NK-92 (cell line): ENCODE measurements at regions not wholly inside any gene's neighbourhood (a gene's known extent, or its start where the extent isn't known, plus 50 kb on each side); places are given as distances from the start of the nearest gene placed in this dataset.
"Not testable (repeated sequence)": the region's sequence is repeated elsewhere in the genome, so short reads cannot be mapped to it uniquely, and the experiment has no call there.

Experiments used
- DNase-seq: peaks from one replicate; lab custom pipeline; 2025; ENCODE audit not compliant: unreplicated experiment; lab: John Stamatoyannopoulos, UW

- DNase-seq: no peak
Observed at GRCh38 chr22:48782811-48783511, 1044.7 kb downstream of the BRD1 start.

GRCh38 chr22:48782326-48782725 is 1045.3 kb downstream of the BRD1 start:
- DNase-seq: no peak

- no peak for DNase-seq
Observed at GRCh38 chr22:48781868-48782267, 1045.8 kb downstream of the BRD1 start.

GRCh38 chr22:48781391-48781790 is 1046.3 kb downstream of the BRD1 start:
- DNase-seq: no peak

- no peak for DNase-seq
Observed at GRCh38 chr22:48780597-48781277, 1046.9 kb downstream of the BRD1 start.

- DNase-seq: no peak
Observed at GRCh38 chr22:48779661-48780596, 1047.7 kb downstream of the BRD1 start.

GRCh38 chr22:48779211-48779643 is 1048.4 kb downstream of the BRD1 start:
- DNase-seq: no peak

- DNase-seq: no peak
Observed at GRCh38 chr22:48778308-48779195, 1049.1 kb downstream of the BRD1 start.

GRCh38 chr22:48772286-48772907 is 1055.3 kb downstream of the BRD1 start:
- no peak for DNase-seq

GRCh38 chr22:48765595-48765994 is 1062.1 kb downstream of the BRD1 start:
- no peak for DNase-seq

GRCh38 chr22:48761546-48761945 is 1066.1 kb downstream of the BRD1 start:
- DNase-seq: no peak

GRCh38 chr22:48760481-48761390 is 1066.9 kb downstream of the BRD1 start:
- DNase-seq: no peak

GRCh38 chr22:48758881-48759875 is 1068.5 kb downstream of the BRD1 start:
- DNase-seq: no peak

- no peak for DNase-seq
Observed at GRCh38 chr22:48757985-48758561, 1069.6 kb downstream of the BRD1 start.

GRCh38 chr22:48757581-48757980 is 1070.1 kb downstream of the BRD1 start:
- DNase-seq: no peak

GRCh38 chr22:48757135-48757534 is 1070.5 kb downstream of the BRD1 start:
- DNase-seq: not testable (repeated sequence)
